CD4-positive, alpha-beta T cell treated with Interleukin-21 for 1 hour (primary cell): ENCODE measurements at regions not wholly inside any gene's neighbourhood (a gene's known extent, or its start where the extent isn't known, plus 50 kb on each side); places are given as distances from the start of the nearest gene placed in this dataset.

Source experiments
- DNase-seq: peaks from one replicate; pipeline ENCODE4 v3.0.0-alpha.2; 2020

DNA sequence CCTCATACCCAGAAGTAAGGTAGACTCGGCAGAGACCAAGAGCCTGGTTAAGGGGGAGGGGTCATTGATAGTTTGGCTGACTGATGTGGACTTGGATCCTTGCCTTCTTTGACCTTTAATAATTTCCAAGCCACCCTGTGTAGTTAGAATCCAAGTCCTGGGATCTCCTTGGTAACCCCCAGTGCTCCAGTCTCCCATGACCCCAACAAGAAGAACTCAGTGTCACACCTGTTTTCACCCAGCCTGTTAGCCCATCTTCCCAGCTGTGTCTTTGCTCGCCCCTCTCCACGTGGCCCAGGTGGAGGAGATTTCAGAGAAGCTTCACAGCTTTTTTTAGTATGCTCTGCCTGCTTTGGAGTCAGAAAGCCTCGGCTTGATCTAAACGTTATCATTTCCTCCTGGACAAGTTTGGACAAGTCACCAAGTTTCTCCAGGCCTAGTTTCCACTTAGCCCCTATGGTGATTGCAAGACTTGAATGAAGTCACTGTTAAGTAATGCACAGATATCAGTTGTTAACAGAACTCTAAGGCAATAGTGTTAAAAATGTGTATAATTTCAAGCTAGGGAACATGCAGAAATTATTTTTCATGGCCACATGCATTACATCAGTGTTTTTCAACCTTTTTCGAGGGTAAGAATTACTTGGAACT lies 170.0 kb downstream of the TMEM38B start:
- DNase-seq, result no peak

DNA sequence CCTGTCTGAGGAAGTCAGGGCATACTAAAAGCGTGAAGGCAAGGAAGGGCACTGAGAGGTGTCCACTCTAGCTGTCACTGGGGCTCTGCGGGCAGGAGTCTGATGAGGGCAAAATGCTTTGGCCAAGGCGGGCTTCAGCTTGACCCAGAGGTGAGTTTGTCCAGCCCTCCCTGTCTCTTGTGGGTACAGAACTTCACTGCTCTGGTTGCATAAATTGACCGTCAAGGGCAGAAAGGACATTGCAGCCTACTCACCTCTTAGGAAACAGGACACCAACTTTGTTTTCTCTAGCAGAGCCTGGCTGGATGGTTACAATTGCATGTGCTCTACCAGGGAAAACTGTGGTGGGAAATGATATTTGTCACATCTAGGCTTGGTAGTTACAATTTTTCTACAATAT lies 170.9 kb downstream of the TMEM38B start:
- no peak for DNase-seq

DNA sequence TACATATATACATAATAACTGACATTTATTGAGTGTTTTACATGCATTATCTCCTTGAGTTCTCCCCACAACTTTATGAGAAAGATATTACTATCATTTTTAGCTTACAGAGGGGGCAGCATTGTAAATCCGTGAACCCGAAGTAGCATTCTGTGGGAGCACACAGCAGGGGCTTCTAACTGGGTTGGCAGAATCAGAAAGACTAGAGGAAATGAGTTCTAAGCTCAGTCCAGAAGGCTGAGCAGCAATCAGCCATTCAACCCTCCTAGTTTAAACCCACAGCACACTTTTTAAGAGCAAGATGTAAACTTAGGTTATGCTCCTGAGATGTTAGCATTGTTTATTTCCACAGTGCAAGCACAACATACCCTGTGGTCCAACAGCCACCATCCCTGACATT lies 177.2 kb downstream of the TMEM38B start:
- DNase-seq, result no peak

DNA sequence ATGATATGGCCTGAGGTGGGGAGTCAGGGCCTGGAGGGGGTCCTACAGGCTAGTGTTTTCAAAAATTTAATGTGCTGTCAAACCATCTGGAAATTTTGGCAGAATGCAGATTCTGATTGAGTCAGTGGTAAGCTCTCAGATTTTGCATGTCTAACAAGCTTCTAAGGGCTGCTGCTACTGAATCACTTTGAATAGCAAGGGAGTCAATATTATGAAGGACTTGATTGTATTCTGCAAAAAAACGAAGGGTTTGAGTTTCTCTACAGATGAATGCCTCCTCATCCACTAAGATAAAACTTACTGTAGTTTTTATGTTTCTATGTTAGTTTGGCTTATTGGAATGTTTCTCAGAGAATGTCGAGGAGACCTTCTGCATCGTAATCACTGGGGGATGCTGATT lies 179.5 kb downstream of the TMEM38B start:
- no peak for DNase-seq

DNA sequence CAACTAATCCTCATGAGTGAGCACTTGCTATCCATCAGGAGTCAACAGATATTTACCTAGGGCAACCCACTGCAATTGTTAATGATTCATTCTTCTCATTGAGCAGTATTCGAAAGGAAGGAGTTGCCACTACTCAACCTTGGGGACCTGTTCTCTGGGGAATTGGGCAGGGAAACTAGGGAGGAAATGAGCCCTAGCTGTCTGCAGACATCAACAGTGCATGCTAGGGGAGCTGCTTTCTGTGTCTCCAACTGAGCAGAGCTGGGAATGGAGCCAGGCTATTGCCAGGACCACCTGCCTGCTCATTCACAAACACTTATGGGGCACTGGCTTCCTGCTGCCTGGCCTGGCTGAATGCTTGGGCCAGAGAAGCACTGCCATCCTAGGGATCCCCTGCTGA lies 183.4 kb downstream of the TMEM38B start:
- DNase-seq, result no peak

DNA sequence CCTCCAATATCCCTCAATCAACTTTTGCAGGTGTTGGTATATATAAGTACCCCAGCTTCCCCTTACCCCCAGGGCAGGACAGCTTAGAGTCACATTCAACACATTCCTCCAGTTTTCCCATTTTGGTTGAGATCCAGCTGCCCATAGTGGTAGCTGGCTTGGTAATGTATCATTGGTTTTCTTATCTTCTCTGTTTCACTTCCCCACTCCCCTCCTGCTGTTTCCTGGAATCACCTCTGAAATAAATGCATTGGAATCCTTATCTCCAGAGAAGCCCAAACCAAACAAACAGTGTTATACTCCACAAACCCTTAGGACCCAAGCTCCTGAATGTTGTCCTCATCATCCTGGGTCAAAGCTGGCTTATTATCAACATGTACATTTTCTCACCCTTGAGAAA lies 184.8 kb downstream of the TMEM38B start:
- DNase-seq, result no peak

DNA sequence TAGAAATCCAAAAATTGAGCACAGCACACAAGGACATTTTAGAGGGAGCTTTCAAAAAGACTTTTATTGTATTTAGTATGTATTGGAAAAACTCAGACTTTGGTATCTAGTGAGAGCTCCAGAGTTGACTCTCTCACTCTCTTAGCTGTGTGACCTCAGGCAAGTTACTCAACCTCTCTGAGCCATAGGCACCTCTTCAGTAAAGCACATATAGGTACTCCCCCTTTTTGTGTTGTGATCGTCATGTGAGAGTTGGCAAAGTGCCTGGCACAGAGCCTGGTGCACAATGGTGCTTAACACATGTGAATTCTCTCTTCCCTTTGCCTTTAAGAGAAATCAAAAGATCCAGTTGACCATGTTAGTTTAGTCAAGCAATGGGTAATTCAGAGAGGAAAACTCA lies 186.2 kb downstream of the TMEM38B start:
- DNase-seq, result no peak

DNA sequence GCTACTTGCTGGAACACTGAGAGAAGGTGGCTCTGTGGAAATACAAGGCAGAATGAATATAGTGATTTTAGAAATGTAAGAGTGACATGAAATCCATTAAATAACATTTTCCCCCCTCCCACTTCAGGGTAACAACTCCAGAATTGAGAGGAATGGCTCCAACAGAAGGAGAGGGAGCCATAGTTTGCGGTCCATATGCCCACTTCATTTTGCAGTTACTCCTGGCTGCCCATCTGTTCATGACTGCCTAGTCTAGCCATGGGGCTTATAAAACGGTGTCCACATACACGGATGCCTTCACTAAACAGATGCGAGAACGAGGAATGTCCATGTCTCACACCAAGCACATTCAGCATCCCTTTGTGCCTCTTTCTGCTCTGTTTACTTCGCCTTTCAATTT lies 186.7 kb downstream of the TMEM38B start:
- no peak for DNase-seq

DNA sequence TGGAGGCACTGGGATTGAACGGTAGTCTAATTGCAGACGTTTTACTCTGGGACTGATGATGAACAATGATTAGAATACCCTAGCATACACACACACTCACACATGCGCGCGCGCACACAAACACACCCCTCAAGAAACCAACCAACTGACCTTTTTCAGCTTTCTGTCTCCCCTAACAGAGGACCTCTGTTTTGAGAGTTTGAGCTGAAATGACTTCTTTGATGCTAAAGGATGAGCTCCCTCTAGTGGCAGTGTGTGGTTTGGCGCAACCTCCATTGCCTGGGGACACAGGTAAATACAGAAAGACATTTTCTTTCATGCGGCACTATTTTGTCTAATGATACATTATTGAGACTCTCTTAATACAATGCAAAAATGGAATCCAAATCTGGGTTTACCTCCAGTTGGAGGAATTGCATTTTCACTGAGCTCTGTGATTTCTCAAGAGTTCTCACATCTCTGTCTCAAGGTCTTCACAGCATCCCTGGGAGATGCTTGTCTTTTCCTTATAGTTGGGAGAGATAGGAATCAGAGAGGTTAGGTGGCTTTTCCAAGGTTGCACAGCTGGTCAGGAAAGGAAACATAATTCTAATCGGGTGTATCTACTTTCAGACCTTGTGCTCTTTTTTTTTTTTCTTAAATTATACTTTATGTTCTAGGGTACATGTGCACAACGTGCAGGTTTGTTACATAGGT lies 187.5 kb downstream of the TMEM38B start:
- DNase-seq, result peak; percentile 58

DNA sequence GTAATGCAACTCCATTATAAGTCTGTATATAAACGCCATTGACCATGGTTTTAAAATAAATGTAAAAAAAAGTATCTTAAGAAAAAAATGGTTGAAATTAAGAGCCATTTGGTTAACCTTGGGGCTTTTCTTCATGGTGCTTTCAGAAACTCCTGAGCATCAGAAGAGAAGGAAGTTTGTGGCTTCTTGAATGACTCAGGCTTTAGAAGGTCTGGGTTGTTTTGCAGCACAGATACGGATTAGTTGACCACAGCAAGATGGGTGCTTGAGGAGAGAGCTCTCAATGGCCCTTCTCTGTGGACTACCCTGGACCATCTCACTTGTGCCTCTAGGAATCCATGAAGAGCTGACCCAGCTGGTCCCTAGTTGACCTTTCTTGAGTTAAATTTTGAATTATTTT lies 189.5 kb downstream of the TMEM38B start:
- DNase-seq, result no peak

DNA sequence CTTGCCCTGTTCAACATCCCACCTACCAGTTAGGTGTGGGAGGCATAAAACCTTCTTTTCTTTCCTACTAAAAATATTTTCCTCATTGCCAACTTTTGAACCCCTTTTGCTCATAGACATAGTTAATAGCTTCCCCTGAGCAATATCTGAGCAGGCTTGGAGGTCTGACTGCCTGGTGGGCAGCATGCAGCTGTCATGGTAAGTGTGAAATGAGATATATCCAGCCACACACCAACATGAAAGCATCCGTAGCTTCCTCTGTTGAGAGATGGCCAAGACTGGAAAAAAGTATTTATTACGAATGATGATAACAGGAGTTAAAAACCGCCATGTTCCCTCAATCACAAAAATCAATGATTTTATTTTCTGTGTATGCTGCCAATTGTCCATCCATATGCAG lies 190.1 kb downstream of the TMEM38B start:
- no peak for DNase-seq

DNA sequence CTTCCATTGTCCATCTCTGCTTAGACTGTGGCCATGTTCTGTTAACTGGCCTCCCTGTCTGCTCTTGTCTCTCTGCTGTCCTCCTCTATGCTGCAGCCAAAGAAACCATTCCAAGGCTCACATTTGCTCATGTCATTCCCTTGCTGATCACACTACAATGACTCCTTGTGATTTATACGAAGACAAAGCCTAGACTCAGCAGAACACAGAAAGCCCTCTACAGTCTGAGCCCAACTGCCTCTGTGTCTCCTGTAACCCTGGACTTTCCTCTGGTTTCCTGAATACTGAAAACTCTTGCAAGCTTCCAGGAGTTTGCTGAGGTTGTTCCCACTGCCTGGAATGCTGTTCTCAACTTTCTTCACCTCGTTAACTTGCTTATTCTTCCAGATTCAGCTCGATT lies 191.8 kb downstream of the TMEM38B start:
- no peak for DNase-seq

DNA sequence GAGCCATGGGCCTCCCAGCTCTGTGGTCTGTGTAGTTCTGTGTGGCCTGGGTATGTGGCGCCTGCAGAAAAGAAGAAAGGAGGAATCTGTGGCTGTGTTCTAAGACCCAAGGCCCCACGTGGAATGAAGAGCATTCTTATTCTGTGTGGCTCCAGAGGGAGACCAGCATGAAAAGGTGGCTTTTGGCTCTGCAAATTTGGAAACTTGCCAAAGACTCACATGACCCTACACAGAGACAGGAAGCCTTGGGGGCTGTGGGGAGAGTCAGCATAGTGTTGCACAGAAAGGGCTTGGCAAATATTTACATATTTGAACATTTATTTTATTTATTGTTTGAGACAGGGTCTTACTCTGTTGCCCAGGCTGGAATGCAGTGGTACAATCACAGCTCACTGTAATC lies 193.3 kb downstream of the TMEM38B start:
- no peak for DNase-seq

DNA sequence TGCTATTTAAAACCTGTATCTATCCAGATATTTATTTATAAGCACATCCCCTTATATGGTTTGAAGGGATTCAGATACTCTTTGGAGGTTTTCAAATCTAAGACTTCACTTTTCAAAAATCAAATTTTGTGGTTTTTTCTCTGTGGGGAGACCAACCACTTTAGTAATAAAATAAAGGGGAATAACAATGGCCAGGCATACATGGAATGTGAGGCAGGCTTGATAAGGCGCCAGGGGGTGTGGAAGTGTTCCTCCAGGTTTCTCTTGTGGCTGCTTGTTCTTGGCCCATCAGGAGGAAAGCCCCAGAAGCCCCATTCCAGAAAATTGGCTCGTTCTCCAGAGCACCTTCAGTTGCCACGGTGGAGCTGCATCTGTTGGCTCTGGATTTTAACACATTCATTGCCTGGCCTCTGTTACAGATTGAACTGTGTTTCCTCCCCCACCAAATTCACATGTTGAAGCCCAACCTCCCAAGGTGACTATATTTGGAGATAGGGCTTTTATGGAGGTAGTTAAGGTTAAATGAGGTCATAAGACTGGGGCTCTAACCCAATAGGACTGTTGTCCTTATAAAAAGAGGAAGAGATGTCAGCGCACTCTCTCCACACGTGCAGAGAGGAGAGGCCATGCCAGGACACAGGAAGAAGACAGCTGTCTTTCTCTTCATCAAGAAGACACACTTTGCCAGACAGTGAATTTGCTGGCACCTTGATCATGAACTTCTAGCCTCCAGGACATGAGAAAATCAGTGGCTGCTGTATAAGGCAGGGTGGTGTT lies 195.9 kb downstream of the TMEM38B start:
- DNase-seq, result no peak

DNA sequence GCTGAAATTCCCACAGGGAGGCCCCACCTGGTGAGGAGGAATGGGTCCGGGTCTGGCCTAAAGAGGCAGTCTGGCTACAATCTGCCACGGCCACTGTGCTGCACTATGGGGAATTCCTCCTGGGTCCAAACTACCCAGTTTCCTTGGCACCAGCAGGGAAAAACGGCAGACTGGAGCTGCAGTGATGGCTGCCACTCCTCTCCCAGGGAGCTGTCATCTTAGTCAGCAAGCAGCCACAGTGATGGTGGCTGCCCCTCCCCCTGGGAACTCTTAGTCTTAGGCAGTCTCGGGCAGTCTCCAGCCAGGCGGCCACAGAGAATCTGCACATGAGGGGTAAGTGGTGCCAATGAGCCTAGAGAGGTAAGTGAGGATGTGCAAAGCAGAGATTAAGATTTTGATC lies 205.8 kb downstream of the TMEM38B start:
- DNase-seq, result no peak

DNA sequence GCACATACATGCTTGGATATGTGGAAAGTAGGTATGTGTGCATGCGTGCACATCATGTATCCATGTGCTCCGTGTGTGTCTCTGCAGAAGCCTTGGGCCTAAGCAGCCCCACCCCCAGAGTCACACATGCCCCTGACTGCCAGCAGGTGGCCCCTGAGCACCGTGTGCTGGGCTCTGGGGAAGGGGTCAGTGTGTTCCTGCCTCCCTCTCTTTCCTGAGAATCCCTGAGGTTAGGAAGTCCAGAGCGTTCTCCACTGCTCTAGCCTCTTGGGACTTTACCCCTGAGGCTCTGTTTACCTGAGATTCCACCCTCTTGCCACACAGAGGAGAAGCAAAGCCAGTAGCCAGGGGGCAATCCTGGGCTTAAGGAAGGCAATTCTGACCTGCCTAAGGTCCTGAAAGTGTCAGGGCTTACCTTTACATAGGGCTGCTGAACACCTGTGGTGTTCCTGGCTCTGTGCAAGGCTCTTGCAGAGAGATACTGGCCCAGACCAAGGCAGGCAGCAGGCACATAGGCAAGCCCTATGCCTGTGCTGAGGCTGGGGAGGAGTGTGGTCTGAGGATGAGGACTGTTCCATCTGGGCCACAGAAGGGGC lies 207.3 kb downstream of the TMEM38B start:
- no peak for DNase-seq

DNA sequence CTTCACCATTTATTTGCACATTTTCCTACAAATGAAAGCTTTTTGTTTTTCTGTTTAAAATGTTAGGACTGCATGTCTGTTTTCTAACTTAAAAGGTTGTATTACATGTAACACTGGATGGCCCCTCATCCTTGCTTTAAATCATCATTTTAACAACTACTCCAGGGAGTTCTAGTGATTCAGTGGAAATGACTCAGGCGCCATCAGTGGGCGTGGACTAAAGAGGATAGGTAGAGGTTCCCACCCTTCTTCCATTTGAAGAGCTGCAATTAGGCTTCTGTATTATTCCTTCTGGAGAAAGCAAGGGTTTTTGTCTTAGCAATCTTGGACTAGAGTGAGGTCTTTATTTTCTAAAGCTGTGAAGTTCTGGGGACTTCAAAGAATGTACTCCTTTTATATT lies 213.7 kb downstream of the TMEM38B start:
- DNase-seq, result no peak

DNA sequence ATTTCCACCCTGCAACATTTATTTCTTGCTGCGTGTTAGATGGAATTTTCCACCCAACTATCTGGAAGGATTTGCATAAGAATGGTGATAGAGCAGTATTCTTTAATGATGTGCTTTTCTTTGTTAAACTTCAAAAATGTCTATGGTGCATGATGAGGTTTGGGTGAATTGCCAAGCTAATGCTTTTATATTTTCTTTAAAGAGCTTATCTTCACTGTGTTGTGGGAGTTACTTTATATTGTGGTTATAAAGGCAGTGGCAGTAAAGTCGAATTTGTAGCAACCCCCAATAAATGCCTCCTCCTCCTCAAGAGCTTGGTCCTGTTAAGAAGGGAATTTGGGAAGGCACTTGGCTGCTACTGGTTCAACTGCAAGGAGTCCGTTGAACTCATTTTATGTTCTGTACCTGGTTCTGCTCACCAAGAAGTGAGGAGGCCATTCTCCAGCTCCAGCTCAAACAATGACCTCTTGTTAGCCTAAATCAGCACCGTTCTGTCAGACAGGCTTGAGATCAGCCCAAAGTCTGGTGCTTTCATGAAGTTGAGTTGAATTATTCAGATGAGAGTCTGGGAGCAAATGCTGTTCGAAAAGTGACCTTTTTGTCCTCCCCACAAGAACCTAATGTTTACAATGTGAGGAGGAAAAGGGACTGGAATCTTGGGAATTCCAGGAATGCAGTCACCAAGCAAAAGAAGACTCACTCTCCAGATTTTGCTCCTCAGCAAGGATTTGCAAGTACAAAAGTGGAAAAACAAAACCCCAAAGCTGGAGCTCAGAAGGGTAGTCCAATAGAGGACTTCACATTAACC lies 217.0 kb downstream of the TMEM38B start:
- no peak for DNase-seq

DNA sequence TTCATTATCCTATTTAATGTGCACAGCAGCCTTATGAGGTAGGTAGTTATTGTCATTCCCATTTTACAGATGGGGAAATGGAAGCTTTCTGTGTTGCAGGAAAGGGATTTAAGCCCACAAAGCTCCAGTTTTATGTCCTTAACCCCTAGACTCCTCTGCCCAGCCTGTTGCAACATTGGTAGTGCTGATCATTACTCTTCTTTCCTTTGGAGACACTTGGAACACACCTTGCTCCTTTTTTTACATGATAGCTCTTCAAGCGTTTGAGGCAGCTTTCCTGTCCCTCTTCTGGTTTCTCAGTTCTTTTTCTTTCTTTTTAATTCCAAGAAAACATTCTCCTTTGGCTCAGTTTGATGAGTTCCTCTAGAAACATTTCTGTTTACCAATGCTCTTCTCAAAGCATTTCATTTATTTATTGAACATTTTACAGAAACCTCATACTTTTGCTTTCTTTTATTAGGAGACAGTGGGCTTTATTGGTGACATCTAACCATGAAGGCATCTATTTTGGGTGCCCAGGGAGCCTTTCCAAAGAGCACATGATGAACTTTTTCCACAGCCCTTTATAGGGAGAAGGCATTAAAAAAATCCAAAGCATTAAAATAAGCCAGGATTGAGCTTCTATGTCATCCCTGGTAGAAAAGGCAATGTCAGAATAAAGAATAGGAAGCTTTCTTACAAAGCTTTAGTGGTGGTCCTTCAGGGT lies 218.0 kb downstream of the TMEM38B start:
- no peak for DNase-seq

DNA sequence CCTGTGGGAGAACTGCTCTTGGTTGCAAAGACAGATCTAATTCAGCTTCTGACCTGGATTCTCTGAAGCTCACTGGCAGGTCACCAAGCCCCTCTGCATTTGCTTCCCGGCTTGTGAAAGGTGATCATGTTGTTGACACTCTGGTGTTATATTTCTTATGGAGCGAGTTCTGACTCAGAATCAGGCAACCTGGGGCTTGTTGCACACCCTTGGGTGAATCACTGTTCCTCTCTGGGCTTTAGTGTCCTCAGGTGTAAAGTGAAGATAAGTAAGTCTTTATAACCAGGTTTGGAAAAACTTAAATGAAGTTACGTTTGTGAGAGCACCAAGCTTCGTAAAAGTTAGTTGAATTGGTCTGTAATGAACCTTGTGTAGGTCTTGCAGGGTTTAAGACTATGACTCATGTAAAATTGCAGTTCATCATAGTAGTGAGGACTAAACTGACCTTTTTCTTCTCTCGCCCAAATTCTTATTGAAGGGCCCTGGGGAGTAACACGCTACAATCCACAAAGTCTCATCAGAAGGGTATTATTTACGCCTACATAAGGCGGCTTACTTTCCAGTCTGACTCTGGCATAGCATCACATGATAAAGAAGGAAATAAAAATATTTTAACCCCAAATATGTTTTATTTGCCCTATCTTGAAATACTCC lies 218.6 kb downstream of the TMEM38B start:
- DNase-seq, result no peak

DNA sequence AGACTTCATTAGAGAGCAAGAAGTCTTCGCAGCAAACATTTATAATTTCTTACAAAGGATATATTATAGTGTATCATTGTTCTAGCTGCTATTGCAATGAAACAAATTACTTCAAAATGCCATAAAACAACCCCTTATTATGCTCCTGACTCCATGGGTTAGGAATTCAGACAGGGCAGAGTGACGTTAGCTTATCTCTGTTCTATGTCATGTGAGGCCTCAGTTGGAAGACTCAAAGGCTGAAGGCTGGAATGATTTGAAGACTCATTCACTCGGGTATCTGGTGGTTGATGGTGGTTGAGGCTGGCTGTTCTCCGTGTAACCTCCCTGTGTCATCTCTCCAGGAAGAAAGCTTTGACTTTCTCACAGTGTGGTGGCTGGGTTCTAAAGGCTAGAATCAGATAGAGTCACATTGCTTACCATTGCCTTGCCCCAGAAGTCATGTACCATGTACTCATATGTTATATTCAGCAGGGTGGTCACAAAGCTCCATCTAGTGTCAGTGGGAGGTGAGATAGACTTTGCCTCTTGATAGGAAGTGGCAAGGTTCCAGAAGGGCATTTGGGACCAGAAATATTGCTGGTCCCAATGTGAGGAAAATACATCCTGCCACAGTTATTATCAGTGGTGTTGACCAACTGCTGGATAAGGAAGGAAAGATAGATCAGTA lies 226.9 kb downstream of the TMEM38B start:
- DNase-seq, result no peak
